HG03097 (cell line): ENCODE measurements at regions not wholly inside any gene's neighbourhood (a gene's known extent, or its start where the extent isn't known, plus 50 kb on each side); places are given as distances from the start of the nearest gene placed in this dataset.

ENCODE experiments used
- ATAC-seq: cut with Tn5 transposase; IDR thresholded peaks from one replicate; pipeline ENCODE4 v1.9.1; 2021; ENCODE audit not compliant: unreplicated experiment, low FRiP score

- no peak for ATAC-seq
Measured at GRCh38 chr20:60990061-60990460, 262.0 kb upstream of the CDH4 start.

GRCh38 chr20:60990643-60991042 is 261.4 kb upstream of the CDH4 start:
- no peak for ATAC-seq

- no peak for ATAC-seq
Measured at GRCh38 chr20:60993433-60994044, 258.5 kb upstream of the CDH4 start.

- no peak for ATAC-seq
Measured at GRCh38 chr20:60999250-60999649, 252.8 kb upstream of the CDH4 start.

- ATAC-seq = no peak
Measured at GRCh38 chr20:61002090-61002489, 250.0 kb upstream of the CDH4 start.

GRCh38 chr20:61014491-61014890 is 237.6 kb upstream of the CDH4 start:
- no peak for ATAC-seq

- no peak for ATAC-seq
Measured at GRCh38 chr20:61015602-61016001, 236.5 kb upstream of the CDH4 start.

- ATAC-seq = no peak
Measured at GRCh38 chr20:61019322-61019721, 232.7 kb upstream of the CDH4 start.

- no peak for ATAC-seq
Measured at GRCh38 chr20:61023612-61024011, 228.4 kb upstream of the CDH4 start.

- no peak for ATAC-seq
Measured at GRCh38 chr20:61024390-61024789, 227.7 kb upstream of the CDH4 start.

GRCh38 chr20:61025536-61025935 is 226.5 kb upstream of the CDH4 start:
- ATAC-seq = no peak

- no peak for ATAC-seq
Measured at GRCh38 chr20:61026173-61026572, 225.9 kb upstream of the CDH4 start.

- ATAC-seq = no peak
Measured at GRCh38 chr20:61026731-61027130, 225.3 kb upstream of the CDH4 start.

GRCh38 chr20:61027218-61027617 is 224.8 kb upstream of the CDH4 start:
- no peak for ATAC-seq

- no peak for ATAC-seq
Measured at GRCh38 chr20:61030130-61030529, 221.9 kb upstream of the CDH4 start.

GRCh38 chr20:61031101-61031830 is 220.8 kb upstream of the CDH4 start:
- no peak for ATAC-seq

- ATAC-seq = no peak
Measured at GRCh38 chr20:61037498-61037897, 214.6 kb upstream of the CDH4 start.

GRCh38 chr20:61041481-61041880 is 210.6 kb upstream of the CDH4 start:
- no peak for ATAC-seq

GRCh38 chr20:61042506-61043385 is 209.3 kb upstream of the CDH4 start:
- no peak for ATAC-seq

- no peak for ATAC-seq
Measured at GRCh38 chr20:61043681-61044080, 208.4 kb upstream of the CDH4 start.

- ATAC-seq = no peak
Measured at GRCh38 chr20:61044499-61044898, 207.6 kb upstream of the CDH4 start.
